Retinal pigment epithelial cell (primary cell): ENCODE measurements at regions not wholly inside any gene's neighbourhood (a gene's known extent, or its start where the extent isn't known, plus 50 kb on each side); places are given as distances from the start of the nearest gene placed in this dataset.
"Not testable (repeated sequence)": the region's sequence is repeated elsewhere in the genome, so short reads cannot be mapped to it uniquely, and the experiment has no call there.

ENCODE experiments used
- DNase-seq: peaks from one replicate; pipeline ENCODE4 v3.0.0-alpha.2; 2010; ENCODE audit warnings: low read depth
- H3K4me3 ChIP-seq: 2 replicates; pipeline ENCODE4 v1.5.1; 2011; ENCODE audit warnings: mild to moderate bottlenecking, low read length, control low read depth, moderate library complexity
- TF ChIP-seq, protein P1 (sequence below): conservative IDR thresholded peaks from 2 replicates; pipeline ENCODE4 v1.5.1; 2011; ENCODE audit warnings: low read depth, low read length, control low read depth, inconsistent platforms

GRCh38 chr1:5768014-5768413 lies 224.2 kb downstream of the NPHP4 start:
- TF ChIP-seq, protein P1, sequence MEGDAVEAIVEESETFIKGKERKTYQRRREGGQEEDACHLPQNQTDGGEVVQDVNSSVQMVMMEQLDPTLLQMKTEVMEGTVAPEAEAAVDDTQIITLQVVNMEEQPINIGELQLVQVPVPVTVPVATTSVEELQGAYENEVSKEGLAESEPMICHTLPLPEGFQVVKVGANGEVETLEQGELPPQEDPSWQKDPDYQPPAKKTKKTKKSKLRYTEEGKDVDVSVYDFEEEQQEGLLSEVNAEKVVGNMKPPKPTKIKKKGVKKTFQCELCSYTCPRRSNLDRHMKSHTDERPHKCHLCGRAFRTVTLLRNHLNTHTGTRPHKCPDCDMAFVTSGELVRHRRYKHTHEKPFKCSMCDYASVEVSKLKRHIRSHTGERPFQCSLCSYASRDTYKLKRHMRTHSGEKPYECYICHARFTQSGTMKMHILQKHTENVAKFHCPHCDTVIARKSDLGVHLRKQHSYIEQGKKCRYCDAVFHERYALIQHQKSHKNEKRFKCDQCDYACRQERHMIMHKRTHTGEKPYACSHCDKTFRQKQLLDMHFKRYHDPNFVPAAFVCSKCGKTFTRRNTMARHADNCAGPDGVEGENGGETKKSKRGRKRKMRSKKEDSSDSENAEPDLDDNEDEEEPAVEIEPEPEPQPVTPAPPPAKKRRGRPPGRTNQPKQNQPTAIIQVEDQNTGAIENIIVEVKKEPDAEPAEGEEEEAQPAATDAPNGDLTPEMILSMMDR = no peak
- no peak for DNase-seq
- H3K4me3 ChIP-seq = no peak overlapping the region

DNA sequence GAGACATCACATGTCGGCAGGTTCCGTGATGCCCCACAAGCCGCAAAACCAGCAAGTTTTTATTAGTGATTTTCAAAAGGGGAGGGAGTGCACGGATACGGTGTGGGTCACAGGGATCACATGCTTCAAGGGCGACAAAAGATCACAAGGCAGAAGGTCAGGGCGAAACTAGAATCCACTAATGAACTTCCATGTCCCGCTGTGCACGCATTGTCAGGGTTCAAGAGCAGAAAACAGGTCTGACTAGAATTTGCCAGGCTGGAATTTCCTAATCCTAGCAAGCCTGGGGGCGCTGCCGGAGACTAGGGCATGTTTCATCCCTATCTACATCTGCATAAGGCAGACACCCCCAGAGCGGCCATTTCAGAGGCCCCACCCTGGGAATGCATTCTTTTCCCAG lies 225.2 kb downstream of the NPHP4 start:
- not testable (repeated sequence) for H3K4me3 ChIP-seq, DNase-seq

DNA sequence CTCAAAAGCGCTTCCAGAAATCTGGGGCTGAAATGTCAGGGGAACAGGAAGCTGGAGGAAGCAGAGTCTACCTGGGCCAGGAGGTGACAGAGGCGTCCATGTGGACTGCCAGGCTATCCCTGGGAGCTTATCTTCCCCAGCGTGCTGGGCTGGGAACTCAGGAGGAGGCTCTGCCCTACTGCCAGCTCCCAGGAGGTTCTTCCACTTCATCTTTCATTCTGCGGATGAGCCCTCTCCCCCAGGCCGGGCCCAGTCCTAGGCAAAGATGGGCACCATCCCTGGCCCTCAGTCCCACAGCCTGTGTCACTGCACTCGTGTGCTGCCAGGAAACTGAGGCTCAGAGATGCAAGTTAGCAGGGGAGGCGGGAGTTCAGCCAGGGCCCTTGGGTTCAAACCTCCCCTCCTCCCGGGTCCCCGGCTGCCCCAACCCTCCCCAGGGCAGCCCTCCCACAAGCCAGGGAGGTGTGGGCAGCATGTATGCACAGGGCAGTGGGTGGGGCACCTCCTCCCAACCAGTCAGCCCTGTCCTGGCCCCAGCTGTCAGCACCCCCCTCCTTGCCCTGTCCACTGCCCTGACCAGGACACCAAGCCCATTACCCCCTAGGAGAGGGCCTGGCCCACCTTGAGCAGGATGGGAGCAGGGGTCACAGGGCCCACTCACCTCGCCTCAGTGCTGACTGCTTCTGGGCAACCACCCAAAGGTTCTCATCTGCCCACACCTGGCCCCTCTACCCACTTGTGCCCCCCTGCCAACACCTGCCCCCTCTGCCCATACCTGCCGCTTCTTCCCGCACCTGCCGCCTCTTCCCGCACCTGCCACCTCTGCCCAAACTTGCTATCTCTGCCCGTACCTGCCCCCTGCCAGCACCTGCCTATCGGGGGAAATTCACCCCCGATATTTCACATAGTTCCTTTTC lies 226.0 kb downstream of the NPHP4 start:
- no peak for DNase-seq
- no peak overlapping the region for H3K4me3 ChIP-seq
- TF ChIP-seq, protein P1 = no peak

DNA sequence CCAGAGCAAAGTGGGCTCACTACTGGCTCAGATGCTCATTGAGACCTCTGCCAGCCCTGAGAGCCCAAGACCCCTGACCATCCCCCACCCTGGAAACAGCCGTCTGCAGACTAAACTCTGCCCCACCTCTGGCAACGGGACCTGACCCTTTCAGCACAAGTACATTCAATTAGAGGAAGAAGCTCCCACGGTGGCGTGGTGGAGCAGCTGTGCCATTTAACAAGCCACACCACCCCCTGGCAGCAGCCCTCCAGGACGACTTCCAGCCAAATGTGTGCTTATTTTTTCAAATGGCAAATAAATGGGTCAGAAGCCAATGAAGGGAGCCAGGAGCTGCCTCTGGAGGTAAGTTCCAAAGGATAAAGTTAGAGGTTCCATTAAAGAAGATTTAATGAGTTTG lies 226.7 kb downstream of the NPHP4 start:
- H3K4me3 ChIP-seq = no peak overlapping the region
- no peak for DNase-seq
- TF ChIP-seq, protein P1 = no peak

- TF ChIP-seq, protein P1 = no peak
- DNase-seq = no peak
- no peak overlapping the region for H3K4me3 ChIP-seq
Observed at GRCh38 chr1:5764959-5765358, 227.3 kb downstream of the NPHP4 start.

- TF ChIP-seq, protein P1 = no peak
- no peak for DNase-seq
- no peak overlapping the region for H3K4me3 ChIP-seq
Observed at GRCh38 chr1:5764464-5764863, 227.8 kb downstream of the NPHP4 start.

DNA sequence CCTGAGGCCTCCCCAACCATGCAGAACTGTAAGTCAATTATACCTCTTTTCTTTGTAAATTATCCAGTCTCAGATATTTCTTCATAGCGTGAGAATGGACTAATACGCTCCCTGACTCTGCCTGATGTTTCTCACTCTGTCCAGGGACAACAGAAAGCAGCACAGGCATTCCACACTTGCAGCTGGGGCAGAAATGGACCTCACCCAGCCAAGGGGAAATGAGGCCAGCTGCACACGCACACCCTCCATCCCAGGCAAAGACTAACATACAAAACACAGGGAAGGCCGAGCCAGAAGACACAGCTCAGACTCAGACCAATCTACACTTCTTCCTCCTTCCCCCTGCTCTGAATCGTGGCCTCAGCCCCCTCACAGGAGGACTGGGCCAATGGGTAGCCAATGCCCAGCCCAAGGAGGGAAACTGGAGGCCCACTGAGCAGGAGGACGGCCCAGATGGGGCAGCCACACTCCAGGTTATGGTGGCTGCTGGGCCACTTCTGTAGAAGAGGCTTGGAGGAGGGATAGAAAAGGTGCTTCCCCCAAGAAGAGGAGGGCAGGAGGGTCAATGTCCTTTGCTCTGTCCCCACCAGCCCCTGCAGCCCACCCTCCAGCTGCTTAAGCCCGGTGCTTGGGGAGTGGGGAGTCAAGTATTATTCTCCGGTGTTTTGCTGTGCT lies 228.4 kb downstream of the NPHP4 start:
- TF ChIP-seq, protein P1 = no peak
- DNase-seq = no peak
- no peak overlapping the region for H3K4me3 ChIP-seq
